Prostate gland (tissue), 2 donors: ENCODE measurements at regions not wholly inside any gene's neighbourhood (a gene's known extent, or its start where the extent isn't known, plus 50 kb on each side); places are given as distances from the start of the nearest gene placed in this dataset.

Experiments
- DNase-seq: peaks from one replicate; pipeline ENCODE4 v3.0.0-alpha.2; 2019; ENCODE audit warnings: low spot score
- H3K27ac ChIP-seq, 2 donors: fragments of 200-600 bp; sonication (generic); 2 replicates each; pipeline ENCODE4 v1.5.1; 2017 to 2019
- H3K27me3 ChIP-seq: fragments of 200-600 bp; sonication (generic); replicated peaks from 2 replicates; pipeline ENCODE4 v1.5.1; 2019; ENCODE audit not compliant: insufficient read depth
- H3K36me3 ChIP-seq, 2 donors: fragments of 200-600 bp; sonication (generic); 1 replicate in 1 of 2; 2 replicates in 1 of 2; pipeline versions ENCODE4 v1.5.1 to v1.8.1; 2017 to 2019
- H3K4me1 ChIP-seq: fragments of 200-600 bp; sonication (generic); replicated peaks from 2 replicates; pipeline ENCODE4 v1.5.1; 2019
- H3K4me3 ChIP-seq, 2 donors: fragments of 200-600 bp; sonication (generic); 2 replicates each; pipeline ENCODE4 v1.5.1; 2017 to 2019
- H3K9me3 ChIP-seq: fragments of 200-600 bp; sonication (generic); 2 replicates; pipeline ENCODE4 v1.5.1; 2017
- POLR2A ChIP-seq: fragments of 450-650 bp; IDR thresholded peaks from one replicate; pipeline ENCODE4 v1.6.1; 2016; ENCODE audit warnings: antibody characterized with exemption, mild to moderate bottlenecking
- POLR2AphosphoS5 ChIP-seq: sonication (generic); formaldehyde crosslinking; IDR thresholded peaks from one replicate; pipeline ENCODE4 v1.6.1; 2017; ENCODE audit warnings: antibody characterized with exemption
- WGBS: methylation state at CpG from one replicate; pipeline ENCODE4 v1.1.5; 2018; 5-methylcytosine and 5-hydroxymethylcytosine counted together
- intact Hi-C: fragments of 100-400 bp; cut with DNase I; formaldehyde crosslinking; loops from one replicate; pipeline ENCODE4 v1.14.2; 2022
- TF ChIP-seq, protein P1 (sequence below), 4 experiments: fragments of 200-600 bp in 2 of 4; fragments of 450-650 bp in 2 of 4; sonication (generic) in 2 of 4; IDR thresholded peaks; 1 replicate in 3 of 4; 2 replicates in 1 of 4; pipeline ENCODE4 v1.5.1; 2016 to 2019; ENCODE audit warnings: antibody characterized with exemption in 4 of 4, mild to moderate bottlenecking in 2 of 4, moderate library complexity in 2 of 4

DNA sequence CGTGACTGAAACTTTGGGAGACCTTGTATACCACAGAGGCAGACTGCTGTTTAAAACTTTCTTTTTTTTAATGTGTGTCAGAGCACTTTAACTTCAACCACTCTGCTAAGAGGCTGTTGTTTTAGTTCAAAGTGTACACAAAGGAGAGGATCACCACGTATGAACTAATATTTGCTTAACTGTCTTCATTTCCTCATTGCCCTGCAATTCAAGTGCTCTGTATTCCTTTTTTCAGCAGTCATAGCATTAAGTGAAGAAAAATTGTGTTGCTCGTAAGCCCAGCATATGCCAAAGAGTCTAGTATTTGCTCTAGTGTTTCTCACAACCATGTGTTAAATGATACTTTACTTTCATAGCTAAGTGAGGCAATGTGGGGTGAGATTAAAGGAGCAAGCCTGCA, 63.0 kb upstream of the HHIP start:
- intact Hi-C loops, result no loop called here
- TF ChIP-seq POLR2AphosphoS5 (no peak), POLR2A (no peak)
- TF ChIP-seq, protein P1, sequence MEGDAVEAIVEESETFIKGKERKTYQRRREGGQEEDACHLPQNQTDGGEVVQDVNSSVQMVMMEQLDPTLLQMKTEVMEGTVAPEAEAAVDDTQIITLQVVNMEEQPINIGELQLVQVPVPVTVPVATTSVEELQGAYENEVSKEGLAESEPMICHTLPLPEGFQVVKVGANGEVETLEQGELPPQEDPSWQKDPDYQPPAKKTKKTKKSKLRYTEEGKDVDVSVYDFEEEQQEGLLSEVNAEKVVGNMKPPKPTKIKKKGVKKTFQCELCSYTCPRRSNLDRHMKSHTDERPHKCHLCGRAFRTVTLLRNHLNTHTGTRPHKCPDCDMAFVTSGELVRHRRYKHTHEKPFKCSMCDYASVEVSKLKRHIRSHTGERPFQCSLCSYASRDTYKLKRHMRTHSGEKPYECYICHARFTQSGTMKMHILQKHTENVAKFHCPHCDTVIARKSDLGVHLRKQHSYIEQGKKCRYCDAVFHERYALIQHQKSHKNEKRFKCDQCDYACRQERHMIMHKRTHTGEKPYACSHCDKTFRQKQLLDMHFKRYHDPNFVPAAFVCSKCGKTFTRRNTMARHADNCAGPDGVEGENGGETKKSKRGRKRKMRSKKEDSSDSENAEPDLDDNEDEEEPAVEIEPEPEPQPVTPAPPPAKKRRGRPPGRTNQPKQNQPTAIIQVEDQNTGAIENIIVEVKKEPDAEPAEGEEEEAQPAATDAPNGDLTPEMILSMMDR (IDR thresholded peaks at IDR 0.05), result no peak
- WGBS, result 35% methylated on average over 3 of the region's 3 CpGs

DNA sequence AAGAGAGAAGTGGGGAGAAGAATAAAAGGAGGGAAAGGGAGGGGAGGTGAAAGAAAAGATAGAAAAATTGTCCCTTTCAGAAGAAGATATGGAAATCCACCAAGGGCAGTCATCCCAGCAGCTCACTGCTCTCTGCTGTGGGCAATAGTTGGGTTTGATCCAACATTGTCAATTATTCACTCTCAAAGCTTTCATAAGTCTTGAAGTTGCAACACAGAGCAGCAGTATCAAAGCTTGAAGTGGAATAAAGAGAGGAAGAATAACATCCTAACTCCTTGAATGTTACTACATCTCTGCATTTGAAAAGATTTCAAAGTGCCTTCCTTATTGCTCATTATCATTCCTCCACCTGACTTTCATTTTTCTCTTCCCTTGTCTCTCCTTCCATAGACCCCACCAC, 62.3 kb upstream of the HHIP start:
- no peak overlapping the region for H3K27ac ChIP-seq
- no peaks in the 10 kb centered on the region for H3K4me1 ChIP-seq
- TF ChIP-seq, protein P1 (IDR thresholded peaks at IDR 0.05), result no peak
- no peak for TF ChIP-seq POLR2A
- TF ChIP-seq POLR2AphosphoS5, result no peak
- H3K36me3 ChIP-seq, result no peaks in the 10 kb centered on the region
- peaks cover 3% of the 10 kb centered on the region for H3K27me3 ChIP-seq
- intact Hi-C loops, result no loop called here
- H3K9me3 ChIP-seq, result no peaks in the 10 kb centered on the region
- no peak for DNase-seq
- H3K4me3 ChIP-seq, result no peak overlapping the region

More for the DNA sequence above, 63.0 kb upstream of the HHIP start:
- H3K27ac ChIP-seq, result no peak overlapping the region
- no peak overlapping the region for H3K4me3 ChIP-seq
- no peaks in the 10 kb centered on the region for H3K9me3 ChIP-seq
- H3K36me3 ChIP-seq, result no peaks in the 10 kb centered on the region
- peaks cover 3% of the 10 kb centered on the region for H3K27me3 ChIP-seq
- H3K4me1 ChIP-seq, result no peaks in the 10 kb centered on the region
- DNase-seq, result no peak

DNA sequence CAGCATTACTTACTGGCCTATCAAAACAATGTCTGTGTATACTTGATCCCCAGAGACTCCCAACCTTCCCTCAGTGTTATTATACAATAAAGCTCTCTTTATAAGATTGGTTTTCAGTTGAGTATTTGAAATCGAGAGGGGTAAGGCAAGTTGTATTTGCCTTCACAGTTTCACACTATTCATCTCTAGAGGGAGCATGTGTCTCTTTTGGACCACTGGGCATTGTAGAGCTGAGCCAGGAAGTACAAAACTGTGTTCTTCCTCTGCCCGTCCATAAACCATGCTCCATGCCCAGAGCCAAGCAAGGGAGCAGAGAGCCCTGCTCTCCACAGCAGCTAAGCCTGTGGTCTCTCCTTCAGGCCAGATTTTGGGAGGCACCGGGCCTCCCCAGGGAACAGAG, 61.5 kb upstream of the HHIP start:
- TF ChIP-seq, protein P1 (IDR thresholded peaks at IDR 0.05), result no peak
- TF ChIP-seq POLR2A (no peak), POLR2AphosphoS5 (no peak)
- 69% methylated on average over 3 of the region's 3 CpGs for WGBS
- Histone ChIP-seq H3K9me3 (no peaks in the 10 kb centered on the region), H3K27me3 (peaks cover 3% of the 10 kb centered on the region), H3K4me3 (no peak overlapping the region), H3K36me3 (no peaks in the 10 kb centered on the region), H3K27ac (no peak overlapping the region), H3K4me1 (no peaks in the 10 kb centered on the region)
- intact Hi-C loops, result no loop called here
- DNase-seq, result no peak

DNA sequence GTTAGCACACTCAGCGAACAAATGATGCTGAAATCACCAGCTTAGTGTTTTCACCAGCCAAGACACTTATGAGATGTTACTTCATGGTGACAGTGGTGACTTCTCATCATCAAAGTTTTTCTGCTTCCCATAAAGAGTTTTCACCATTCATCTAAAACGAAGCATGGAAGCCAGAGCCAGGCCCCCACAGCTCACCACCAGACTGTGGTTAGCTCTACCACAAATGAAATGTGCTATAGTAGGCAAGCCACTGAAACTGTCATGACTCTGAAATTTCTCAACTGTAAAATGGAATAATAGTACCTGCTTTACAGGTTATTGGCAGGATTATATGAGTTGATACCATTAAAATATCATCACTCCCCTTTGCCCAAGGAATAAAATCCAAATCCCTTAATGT, 56.4 kb upstream of the HHIP start:
- TF ChIP-seq POLR2AphosphoS5, result no peak
- no peak for TF ChIP-seq POLR2A
- TF ChIP-seq, protein P1 (IDR thresholded peaks at IDR 0.05), result no peak
- WGBS, result 90% methylated on average over 2 of the region's 2 CpGs
- H3K4me3 ChIP-seq, result no peak overlapping the region
- intact Hi-C loops, result no loop called here
- H3K27ac ChIP-seq, result no peak overlapping the region
- H3K27me3 ChIP-seq, result peaks cover 3% of the 10 kb centered on the region
- no peaks in the 10 kb centered on the region for H3K4me1 ChIP-seq
- no peak for DNase-seq
- no peaks in the 10 kb centered on the region for H3K36me3 ChIP-seq
- no peaks in the 10 kb centered on the region for H3K9me3 ChIP-seq

GRCh38 chr4:144590020-144590419, 55.9 kb upstream of the HHIP start:
- WGBS, result 95% methylated on average over 1 of the region's 1 CpG
- no peaks in the 10 kb centered on the region for H3K9me3 ChIP-seq
- TF ChIP-seq POLR2AphosphoS5 (no peak), POLR2A (no peak)
- TF ChIP-seq, protein P1 (IDR thresholded peaks at IDR 0.05), result no peak
- no peaks in the 10 kb centered on the region for H3K4me1 ChIP-seq
- no peaks in the 10 kb centered on the region for H3K36me3 ChIP-seq
- no peak overlapping the region for H3K27ac ChIP-seq
- no peak for DNase-seq
- intact Hi-C loops, result no loop called here
- H3K4me3 ChIP-seq, result no peak overlapping the region
- no peaks in the 10 kb centered on the region for H3K27me3 ChIP-seq
